ENCODE measurements at regions not wholly inside any gene's neighbourhood (a gene's known extent, or its start where the extent isn't known, plus 50 kb on each side); places are given as distances from the start of the nearest gene placed in this dataset.

DNA sequence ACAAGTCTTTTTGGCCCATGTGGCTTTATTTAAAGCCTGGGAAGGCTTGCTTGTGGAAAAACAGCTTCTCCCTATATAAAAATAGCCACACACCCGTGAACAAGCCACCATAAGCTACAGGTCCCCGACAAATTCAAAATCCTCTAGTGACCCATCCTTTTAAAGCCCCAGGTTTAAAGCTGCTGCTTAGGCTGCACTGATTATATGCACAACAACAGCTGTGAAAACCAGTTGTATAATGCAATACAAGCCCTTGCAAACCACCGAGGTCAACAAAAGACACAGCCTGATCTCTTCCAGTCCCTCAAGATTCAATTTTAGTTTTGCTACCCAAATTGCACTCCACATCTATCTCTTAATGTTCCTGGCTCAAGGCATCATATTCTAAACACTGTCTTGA lies 186.0 kb upstream of the WDFY3 start:
- no peaks in the 10 kb centered on the region for H3K36me3 ChIP-seq (ENCODE audit: control insufficient read depth, insufficient read depth, low read length)
- no peaks in the 10 kb centered on the region; the same call in 1 of the 2 replicates for H3K27me3 ChIP-seq (ENCODE audit: control insufficient read depth, insufficient read depth, low read length)
- no peak overlapping the region for H3K4me3 ChIP-seq (ENCODE audit: low read depth, low read length)
- no peak for TF ChIP-seq CTCF (IDR thresholded peaks at IDR 0.05; ENCODE audit: insufficient read depth, low read depth, low read length)
- no peak for DNase-seq (ENCODE audit: low read depth)
- ChIA-PET POLR2A (no interaction called here), CTCF (interaction anchor here (1.3 to 2.0 kb wide), 2 partner anchors 12 to 595 kb away, joined by 3 to 6 read pairs; no protein-coding TSS in a partner anchor)

DNA sequence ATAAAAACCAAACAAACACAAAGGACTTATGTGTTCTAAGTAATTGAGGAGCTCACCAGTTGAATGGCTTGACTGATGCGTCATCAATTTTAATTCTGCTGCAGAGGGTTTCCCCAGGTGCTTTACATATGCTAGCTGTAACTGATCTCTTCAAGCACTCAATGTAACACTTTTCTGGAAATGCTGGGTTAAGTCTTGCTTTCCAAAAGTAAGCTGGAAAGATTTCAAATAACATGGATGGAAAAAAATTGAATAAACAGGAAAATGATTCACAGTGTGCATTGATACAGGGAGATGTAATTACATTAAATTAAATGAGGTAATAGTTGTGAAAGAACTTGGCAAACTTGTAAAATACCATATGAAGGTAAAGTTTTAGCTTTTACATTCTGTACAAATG lies 186.7 kb upstream of the WDFY3 start:
- no peaks in the 10 kb centered on the region; the same call in 1 of the 2 replicates for H3K27me3 ChIP-seq (ENCODE audit: control insufficient read depth, insufficient read depth, low read length)
- H3K4me3 ChIP-seq (ENCODE audit: low read depth, low read length), result no peak overlapping the region
- no peak for TF ChIP-seq CTCF (IDR thresholded peaks at IDR 0.05; ENCODE audit: insufficient read depth, low read depth, low read length)
- POLR2A ChIA-PET, result no interaction called here
- no peaks in the 10 kb centered on the region for H3K36me3 ChIP-seq (ENCODE audit: control insufficient read depth, insufficient read depth, low read length)
- CTCF ChIA-PET, result interaction anchor here (1.3 to 2.0 kb wide), 2 partner anchors 13 to 595 kb away, joined by 3 to 6 read pairs; no protein-coding TSS in a partner anchor
- DNase-seq (ENCODE audit: low read depth), result no peak

- Histone ChIP-seq H3K27me3 (ENCODE audit: control insufficient read depth, insufficient read depth, low read length) (no peaks in the 10 kb centered on the region; the same call in 1 of the 2 replicates), H3K36me3 (ENCODE audit: control insufficient read depth, insufficient read depth, low read length) (no peaks in the 10 kb centered on the region), H3K4me3 (ENCODE audit: low read depth, low read length) (no peak overlapping the region)
- CTCF ChIA-PET, result no interaction called here
- DNase-seq (ENCODE audit: low read depth), result no peak
- no peak for TF ChIP-seq CTCF (IDR thresholded peaks at IDR 0.05; ENCODE audit: insufficient read depth, low read depth, low read length)
- POLR2A ChIA-PET, result no interaction called here
These were observed 188.1 kb upstream of the WDFY3 start for GRCh38 chr4:85154591-85154990.

- ChIA-PET POLR2A (no interaction called here), CTCF (interaction anchor here (1.3 kb wide), 1 partner anchor 38 kb away, joined by 4 read pairs; no protein-coding TSS in a partner anchor)
- DNase-seq (ENCODE audit: low read depth), result no peak
- Histone ChIP-seq H3K27me3 (ENCODE audit: control insufficient read depth, insufficient read depth, low read length) (no peaks in the 10 kb centered on the region), H3K4me3 (ENCODE audit: low read depth, low read length) (no peak overlapping the region), H3K36me3 (ENCODE audit: control insufficient read depth, insufficient read depth, low read length) (no peaks in the 10 kb centered on the region)
- no peak for TF ChIP-seq CTCF (IDR thresholded peaks at IDR 0.05; ENCODE audit: insufficient read depth, low read depth, low read length)
These were observed 199.3 kb upstream of the WDFY3 start for GRCh38 chr4:85165808-85166207.

DNA sequence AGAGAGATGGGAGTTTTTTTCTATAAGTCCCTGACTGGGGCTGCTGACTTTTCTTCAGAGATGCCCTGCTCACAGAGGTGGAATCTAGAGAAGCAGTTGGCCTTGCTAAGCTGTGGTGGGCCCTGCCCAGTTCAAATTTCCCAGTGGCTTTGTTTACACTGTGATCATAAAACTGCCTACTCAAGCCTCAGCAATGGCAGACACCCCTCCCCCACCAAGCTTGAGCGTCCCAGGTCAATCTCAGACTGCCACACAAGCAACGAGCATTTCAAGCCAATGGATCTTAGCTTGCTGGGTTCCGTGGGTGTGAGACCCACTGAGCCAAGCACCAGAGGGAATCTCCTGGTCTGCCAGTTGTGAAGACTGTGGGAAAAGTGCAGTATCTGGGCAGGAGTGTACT lies 199.8 kb upstream of the WDFY3 start:
- no peak overlapping the region for H3K4me3 ChIP-seq (ENCODE audit: low read depth, low read length)
- H3K36me3 ChIP-seq (ENCODE audit: control insufficient read depth, insufficient read depth, low read length), result no peaks in the 10 kb centered on the region
- CTCF ChIA-PET, result no interaction called here
- no peak for TF ChIP-seq CTCF (IDR thresholded peaks at IDR 0.05; ENCODE audit: insufficient read depth, low read depth, low read length)
- POLR2A ChIA-PET, result no interaction called here
- no peak for DNase-seq (ENCODE audit: low read depth)
- no peaks in the 10 kb centered on the region for H3K27me3 ChIP-seq (ENCODE audit: control insufficient read depth, insufficient read depth, low read length)
